ENCODE measurements at regions not wholly inside any gene's neighbourhood (a gene's known extent, or its start where the extent isn't known, plus 50 kb on each side); places are given as distances from the start of the nearest gene placed in this dataset.
"Not testable (repeated sequence)": the region's sequence is repeated elsewhere in the genome, so short reads cannot be mapped to it uniquely, and the experiment has no call there.

GRCh38 chr6:99668036-99668705, 61.5 kb downstream of the PRDM13 start:
- TF ChIP-seq ZNF10 (tag by site-specific recombination; IDR thresholded peaks at IDR 0.05) (no peak), ZNF837 (tag by site-specific recombination; IDR thresholded peaks at IDR 0.05) (no peak), ZNF221 (tag by site-specific recombination; IDR thresholded peaks at IDR 0.05; ENCODE audit: borderline replicate concordance) (no peak), ZNF121 (tag by site-specific recombination; IDR thresholded peaks at IDR 0.05) (no peak)
- ChIA-PET POLR2A (no interaction called here), CTCF (no interaction called here)
- H3K9me3 ChIP-seq (ENCODE audit: control insufficient read depth, insufficient read depth, low read depth, low read length) = no peaks in the 10 kb centered on the region
- H3K4me1 ChIP-seq (ENCODE audit: control insufficient read depth, insufficient read depth, low read length) = no peaks in the 10 kb centered on the region
- no peak overlapping the region for H3K4me3 ChIP-seq (ENCODE audit: low read depth, low read length)
- H3K36me3 ChIP-seq (ENCODE audit: control insufficient read depth in 2 of 2, insufficient read depth in 1 of 2, low read length in 2 of 2) = no peaks in the 10 kb centered on the region
- no peak overlapping the region for H3K27ac ChIP-seq (ENCODE audit: extremely low read depth, low read depth, low read length)

- Histone ChIP-seq H3K36me3 (ENCODE audit: control insufficient read depth in 2 of 2, insufficient read depth in 1 of 2, low read length in 2 of 2) (no peaks in the 10 kb centered on the region), H3K4me1 (ENCODE audit: control insufficient read depth, insufficient read depth, low read length) (no peaks in the 10 kb centered on the region), H3K4me3 (ENCODE audit: low read depth, low read length) (no peak overlapping the region), H3K27ac (ENCODE audit: extremely low read depth, low read depth, low read length) (no peak overlapping the region), H3K9me3 (ENCODE audit: control insufficient read depth, insufficient read depth, low read depth, low read length) (no peaks in the 10 kb centered on the region)
- TF ChIP-seq ZNF132 (tag by site-specific recombination; IDR thresholded peaks at IDR 0.05; ENCODE audit: borderline replicate concordance) (no peak), ZNF501 (tag by site-specific recombination; IDR thresholded peaks at IDR 0.05) (no peak), PBX3 (CRISPR knock-in tag; IDR thresholded peaks at IDR 0.05) (no peak), ELK4 (IDR thresholded peaks at IDR 0.05; ENCODE audit: borderline replicate concordance, low read depth, low read length) (no peak), ZFHX2 (tag by site-specific recombination; conservative IDR thresholded peaks at IDR 0.05) (no peak), ZNF561 (tag by site-specific recombination; IDR thresholded peaks at IDR 0.05; ENCODE audit: borderline replicate concordance) (no peak), ZNF10 (tag by site-specific recombination; IDR thresholded peaks at IDR 0.05) (no peak), ZNF530 (tag by site-specific recombination; IDR thresholded peaks at IDR 0.05; ENCODE audit: low read depth) (no peak), ZNF23 (tag by site-specific recombination; IDR thresholded peaks at IDR 0.05; ENCODE audit: borderline replicate concordance) (no peak), HOXC10 (CRISPR knock-in tag; IDR thresholded peaks at IDR 0.05) (no peak), ZBTB1 (tag by site-specific recombination; IDR thresholded peaks at IDR 0.05) (no peak), ZNF280C (tag by site-specific recombination; IDR thresholded peaks at IDR 0.05) (no peak)
- ChIA-PET POLR2A (no interaction called here), CTCF (interaction anchor here (0.8 kb wide), 1 partner anchor 1057 kb away, joined by 4 read pairs; no protein-coding TSS in a partner anchor)
These were observed 83.5 kb downstream of the PRDM13 start for GRCh38 chr6:99689916-99690685.

- H3K9me3 ChIP-seq (ENCODE audit: control insufficient read depth, insufficient read depth, low read depth, low read length); POLR2A ChIA-PET; H3K4me3 ChIP-seq (ENCODE audit: low read depth, low read length); H3K4me1 ChIP-seq (ENCODE audit: control insufficient read depth, insufficient read depth, low read length); H3K36me3 ChIP-seq (ENCODE audit: control insufficient read depth in 2 of 2, insufficient read depth in 1 of 2, low read length in 2 of 2); H3K27ac ChIP-seq (ENCODE audit: extremely low read depth, low read depth, low read length): not testable (repeated sequence)
- CTCF ChIA-PET = interaction anchor here (0.6 to 0.7 kb wide), 3 partner anchors 9 to 44 kb away, joined by 3 to 4 read pairs (median 3); no protein-coding TSS in a partner anchor
These were observed 95.7 kb downstream of the PRDM13 start for GRCh38 chr6:99702287-99702686.

Measured in HEK293 (cell line).